ENCODE measurements at regions not wholly inside any gene's neighbourhood (a gene's known extent, or its start where the extent isn't known, plus 50 kb on each side); places are given as distances from the start of the nearest gene placed in this dataset.

GRCh38 chr3:31226346-31226745, 306.4 kb upstream of the STT3B start:
- no peak for DNase-seq (ENCODE audit: low read depth, low spot score)
- Mint-ChIP-seq H3K4me1 (peaks cover 5% of the 10 kb centered on the region), H3K9me3 (no peaks in the 10 kb centered on the region), H3K36me3 (ENCODE audit: low read depth) (no peaks in the 10 kb centered on the region), H3K27ac (ENCODE audit: unreplicated experiment) (no peak overlapping the region), H3K27me3 (ENCODE audit: low read depth) (no peaks in the 10 kb centered on the region), H3K4me3 (no peak overlapping the region)
- TF ChIP-seq CTCF (conservative IDR thresholded peaks at IDR 0.05) = no peak

- Mint-ChIP-seq H3K4me1 (peaks cover 5% of the 10 kb centered on the region), H3K36me3 (ENCODE audit: low read depth) (no peaks in the 10 kb centered on the region), H3K27me3 (ENCODE audit: low read depth) (no peaks in the 10 kb centered on the region), H3K9me3 (no peaks in the 10 kb centered on the region), H3K4me3 (no peak overlapping the region), H3K27ac (ENCODE audit: unreplicated experiment) (no peak overlapping the region)
- DNase-seq (ENCODE audit: low read depth, low spot score) = no peak
- no peak for TF ChIP-seq CTCF (conservative IDR thresholded peaks at IDR 0.05)
Observed at GRCh38 chr3:31227131-31227562, 305.6 kb upstream of the STT3B start.

GRCh38 chr3:31230425-31231223, 302.1 kb upstream of the STT3B start:
- Mint-ChIP-seq H3K27ac (ENCODE audit: unreplicated experiment) (no peak overlapping the region), H3K4me1 (no peaks in the 10 kb centered on the region)

GRCh38 chr3:31232055-31233025, 300.4 kb upstream of the STT3B start:
- H3K36me3 Mint-ChIP-seq (ENCODE audit: low read depth) = no peaks in the 10 kb centered on the region
- H3K9me3 Mint-ChIP-seq = no peaks in the 10 kb centered on the region
- TF ChIP-seq CTCF (conservative IDR thresholded peaks at IDR 0.05) = no peak
- DNase-seq (ENCODE audit: low read depth, low spot score) = no peak
- H3K4me1 Mint-ChIP-seq = no peaks in the 10 kb centered on the region
- H3K27me3 Mint-ChIP-seq (ENCODE audit: low read depth) = no peaks in the 10 kb centered on the region
- H3K4me3 Mint-ChIP-seq = no peak overlapping the region
- H3K27ac Mint-ChIP-seq (ENCODE audit: unreplicated experiment) = no peak overlapping the region

More at GRCh38 chr3:31230425-31231223, 302.1 kb upstream of the STT3B start:
- H3K36me3 Mint-ChIP-seq (ENCODE audit: low read depth) = no peaks in the 10 kb centered on the region
- TF ChIP-seq CTCF (conservative IDR thresholded peaks at IDR 0.05) = no peak
- H3K27me3 Mint-ChIP-seq (ENCODE audit: low read depth) = no peaks in the 10 kb centered on the region
- no peaks in the 10 kb centered on the region for H3K9me3 Mint-ChIP-seq
- DNase-seq (ENCODE audit: low read depth, low spot score) = no peak
- no peak overlapping the region for H3K4me3 Mint-ChIP-seq

- TF ChIP-seq CTCF (conservative IDR thresholded peaks at IDR 0.05) = no peak
- Mint-ChIP-seq H3K36me3 (ENCODE audit: low read depth) (no peaks in the 10 kb centered on the region), H3K4me3 (no peak overlapping the region), H3K4me1 (no peaks in the 10 kb centered on the region), H3K27ac (ENCODE audit: unreplicated experiment) (no peak overlapping the region), H3K9me3 (no peaks in the 10 kb centered on the region), H3K27me3 (ENCODE audit: low read depth) (no peaks in the 10 kb centered on the region)
- DNase-seq (ENCODE audit: low read depth, low spot score) = no peak
Observed at GRCh38 chr3:31234145-31234544, 298.6 kb upstream of the STT3B start.

All from neural crest cell (in vitro differentiated cells).